RWPE2 (cell line): ENCODE measurements at regions not wholly inside any gene's neighbourhood (a gene's known extent, or its start where the extent isn't known, plus 50 kb on each side); places are given as distances from the start of the nearest gene placed in this dataset.

Experiments used
- ATAC-seq: fragments of 200-7000 bp; cut with Tn5 transposase; 3 replicates; pipeline ENCODE4 v1.9.1; 2021; ENCODE audit warnings: low read depth
- DNase-seq: peaks from one replicate; pipeline ENCODE4 v3.0.0-alpha.2; 2020; ENCODE audit warnings: low spot score
- H3K27ac ChIP-seq: fragments of 450-650 bp; 2 replicates; pipeline ENCODE4 v1.5.1; 2017; ENCODE audit warnings: mild to moderate bottlenecking; ENCODE audit not compliant: poor library complexity, severe bottlenecking
- H3K27me3 ChIP-seq: fragments of 250-450 bp; sonication (Bioruptor Pico); 2 replicates; pipeline ENCODE4 v1.5.1; 2021; ENCODE audit warnings: mild to moderate bottlenecking, moderate library complexity; ENCODE audit not compliant: insufficient read depth, poor library complexity, severe bottlenecking
- H3K36me3 ChIP-seq: fragments of 250-450 bp; sonication (Bioruptor Pico); 2 replicates; pipeline ENCODE4 v1.5.1; 2020; ENCODE audit warnings: low read depth, mild to moderate bottlenecking, moderate library complexity
- H3K4me1 ChIP-seq: fragments of 250-450 bp; sonication (Bioruptor Pico); 2 replicates; pipeline ENCODE4 v1.5.1; 2021; ENCODE audit warnings: mild to moderate bottlenecking, moderate library complexity; ENCODE audit not compliant: insufficient read depth, poor library complexity, severe bottlenecking
- H3K4me3 ChIP-seq: fragments of 250-450 bp; sonication (Bioruptor Pico); 2 replicates; pipeline ENCODE4 v1.5.1; 2021; ENCODE audit warnings: mild to moderate bottlenecking, moderate library complexity; ENCODE audit not compliant: severe bottlenecking
- H3K9me3 ChIP-seq: fragments of 250-450 bp; sonication (Bioruptor Pico); 2 replicates; pipeline ENCODE4 v1.5.1; 2021; ENCODE audit warnings: mild to moderate bottlenecking, moderate library complexity; ENCODE audit not compliant: severe bottlenecking
- CTCF ChIP-seq: fragments of 450-650 bp; IDR thresholded peaks from one replicate; pipeline ENCODE4 v1.5.1; 2017; ENCODE audit warnings: mild to moderate bottlenecking, moderate library complexity; ENCODE audit not compliant: poor library complexity, severe bottlenecking

GRCh38 chr15:52943746-52944145, 153.6 kb upstream of the ONECUT1 start:
- Histone ChIP-seq H3K9me3 (no peaks in the 10 kb centered on the region), H3K27ac (no peak overlapping the region), H3K4me3 (no peak overlapping the region), H3K4me1 (no peaks in the 10 kb centered on the region), H3K27me3 (peaks cover 29% of the 10 kb centered on the region), H3K36me3 (no peaks in the 10 kb centered on the region)
- no peak for ATAC-seq
- DNase-seq, result no peak
- no peak for TF ChIP-seq CTCF

- H3K27ac ChIP-seq, result no peak overlapping the region
- no peak for DNase-seq
- no peak for ATAC-seq
- peaks cover 22% of the 10 kb centered on the region for H3K27me3 ChIP-seq
- no peak for TF ChIP-seq CTCF
- no peaks in the 10 kb centered on the region for H3K4me1 ChIP-seq
- H3K4me3 ChIP-seq, result no peak overlapping the region
- H3K9me3 ChIP-seq, result no peaks in the 10 kb centered on the region
- H3K36me3 ChIP-seq, result no peaks in the 10 kb centered on the region
Measured at GRCh38 chr15:52936489-52936888, 146.4 kb upstream of the ONECUT1 start.

GRCh38 chr15:52925130-52925529, 135.0 kb upstream of the ONECUT1 start:
- DNase-seq, result no peak
- no peak for TF ChIP-seq CTCF
- ATAC-seq, result 0 out of 3 replicates have a peak, but pooled peaks have one; percentile 17
- peaks cover 26% of the 10 kb centered on the region for H3K27me3 ChIP-seq
- peaks cover 3% of the 10 kb centered on the region for H3K9me3 ChIP-seq
- no peaks in the 10 kb centered on the region for H3K4me1 ChIP-seq
- no peaks in the 10 kb centered on the region for H3K36me3 ChIP-seq
- H3K27ac ChIP-seq, result no peak overlapping the region
- H3K4me3 ChIP-seq, result no peak overlapping the region

GRCh38 chr15:52924630-52925029, 134.5 kb upstream of the ONECUT1 start:
- TF ChIP-seq CTCF, result no peak
- H3K27me3 ChIP-seq, result peaks cover 26% of the 10 kb centered on the region
- no peaks in the 10 kb centered on the region for H3K4me1 ChIP-seq
- ATAC-seq (no peak), DNase-seq (no peak)
- H3K4me3 ChIP-seq, result no peak overlapping the region
- no peak overlapping the region for H3K27ac ChIP-seq
- H3K9me3 ChIP-seq, result peaks cover under 1% of the 10 kb centered on the region
- H3K36me3 ChIP-seq, result no peaks in the 10 kb centered on the region

- no peak for DNase-seq
- no peaks in the 10 kb centered on the region for H3K4me1 ChIP-seq
- peaks cover 26% of the 10 kb centered on the region for H3K27me3 ChIP-seq
- no peak for ATAC-seq
- H3K36me3 ChIP-seq, result no peaks in the 10 kb centered on the region
- H3K4me3 ChIP-seq, result no peak overlapping the region
- no peak for TF ChIP-seq CTCF
- no peak overlapping the region for H3K27ac ChIP-seq
- H3K9me3 ChIP-seq, result no peaks in the 10 kb centered on the region
Measured at GRCh38 chr15:52923626-52924025, 133.5 kb upstream of the ONECUT1 start.
